Activated T-cell treated with anti-CD3 and anti-CD28 coated beads, Interleukin-2, amount 50 U/mL, for 72 hours (primary cell): ENCODE measurements at regions not wholly inside any gene's neighbourhood (a gene's known extent, or its start where the extent isn't known, plus 50 kb on each side); places are given as distances from the start of the nearest gene placed in this dataset.
"Not testable (repeated sequence)": the region's sequence is repeated elsewhere in the genome, so short reads cannot be mapped to it uniquely, and the experiment has no call there.

Source experiments
- ATAC-seq, 2 donors: fragments of 150-1000 bp; cut with Tn5 transposase; replicated peaks in 1 of 2; 2 replicates each; pipeline ENCODE4 v1.10.0; 2021; ENCODE audit warnings: moderate library complexity in 2 of 2, mild to moderate bottlenecking in 1 of 2
- DNase-seq, 2 donors: peaks; one replicate each; pipeline ENCODE4 v3.0.0; 2021 to 2022; ENCODE audit warnings: mixed read lengths in 1 of 2
- H3K27ac Mint-ChIP-seq: one replicate; pipeline ENCODE4 v1.8.0; 2022; ENCODE audit warnings: mild to moderate bottlenecking, moderate library complexity, mixed read lengths
- H3K27me3 Mint-ChIP-seq: one replicate; pipeline ENCODE4 v1.8.0; 2022; ENCODE audit warnings: low read depth, mixed read lengths
- H3K36me3 Mint-ChIP-seq, 2 donors: one replicate each; pipeline ENCODE4 v1.8.0; 2022; ENCODE audit warnings: mixed read lengths in 2 of 2, mild to moderate bottlenecking in 1 of 2; ENCODE audit not compliant: insufficient read depth in 2 of 2
- H3K4me1 Mint-ChIP-seq: one replicate; pipeline ENCODE4 v1.8.0; 2022; ENCODE audit warnings: low read depth, mixed read lengths
- H3K4me3 Mint-ChIP-seq, 2 donors: one replicate each; pipeline ENCODE4 v1.8.0; 2022; ENCODE audit warnings: mild to moderate bottlenecking in 2 of 2, mixed read lengths in 2 of 2, moderate library complexity in 2 of 2
- H3K9me3 Mint-ChIP-seq, 2 donors: one replicate each; pipeline ENCODE4 v1.8.0; 2022; ENCODE audit warnings: mixed read lengths in 2 of 2

- H3K4me3 Mint-ChIP-seq = no peak overlapping the region
- DNase-seq (no peak), ATAC-seq (no peak)
- H3K27me3 Mint-ChIP-seq = no peaks in the 10 kb centered on the region
- H3K9me3 Mint-ChIP-seq = peaks cover under 1 to 6% of the 10 kb centered on the region in 2 donors
- H3K27ac Mint-ChIP-seq = no peak overlapping the region
- H3K4me1 Mint-ChIP-seq = peaks cover 35% of the 10 kb centered on the region
- no peaks in the 10 kb centered on the region for H3K36me3 Mint-ChIP-seq
Measured at GRCh38 chr21:35504951-35505466, 455.9 kb upstream of the RUNX1 start.

- H3K36me3 Mint-ChIP-seq = peaks cover 0 to 2% of the 10 kb centered on the region in 2 donors
- ATAC-seq = no peak
- no peak for DNase-seq
- peaks cover 4 to 7% of the 10 kb centered on the region in 2 donors for H3K9me3 Mint-ChIP-seq
- no peak overlapping the region for H3K27ac Mint-ChIP-seq
- no peak overlapping the region for H3K4me3 Mint-ChIP-seq
- no peaks in the 10 kb centered on the region for H3K27me3 Mint-ChIP-seq
- peaks cover 35% of the 10 kb centered on the region for H3K4me1 Mint-ChIP-seq
Measured at GRCh38 chr21:35504277-35504676, 455.2 kb upstream of the RUNX1 start.

DNA sequence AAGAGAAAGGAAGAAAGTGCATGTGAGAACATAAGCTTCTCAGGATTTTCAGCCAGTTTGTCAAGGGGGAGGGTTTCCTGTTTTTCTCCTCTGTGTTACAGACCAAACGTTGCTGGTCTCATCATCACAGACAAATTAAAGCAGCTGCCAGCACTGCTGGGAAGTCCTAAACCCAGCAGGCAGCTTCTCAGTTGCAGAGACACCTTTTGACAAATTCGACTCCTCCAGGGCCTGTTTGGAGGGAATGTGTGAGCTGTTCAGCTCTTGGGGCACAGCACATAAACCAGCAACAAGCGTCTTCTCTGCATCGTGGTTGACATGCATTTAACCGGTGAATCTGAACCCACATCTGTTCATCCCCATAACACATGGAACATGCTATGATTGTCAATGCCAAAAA, 454.6 kb upstream of the RUNX1 start:
- Mint-ChIP-seq H3K27me3 (no peaks in the 10 kb centered on the region), H3K9me3 (peaks cover 4 to 7% of the 10 kb centered on the region in 2 donors), H3K36me3 (peaks cover 0 to 2% of the 10 kb centered on the region in 2 donors), H3K4me1 (peaks cover 29% of the 10 kb centered on the region), H3K27ac (peak overlapping the region; percentile 8), H3K4me3 (peak overlapping the region; percentile 23 to 58)
- ATAC-seq (peak in 1 of 2 donors; percentile 36), DNase-seq (no peak)

DNA sequence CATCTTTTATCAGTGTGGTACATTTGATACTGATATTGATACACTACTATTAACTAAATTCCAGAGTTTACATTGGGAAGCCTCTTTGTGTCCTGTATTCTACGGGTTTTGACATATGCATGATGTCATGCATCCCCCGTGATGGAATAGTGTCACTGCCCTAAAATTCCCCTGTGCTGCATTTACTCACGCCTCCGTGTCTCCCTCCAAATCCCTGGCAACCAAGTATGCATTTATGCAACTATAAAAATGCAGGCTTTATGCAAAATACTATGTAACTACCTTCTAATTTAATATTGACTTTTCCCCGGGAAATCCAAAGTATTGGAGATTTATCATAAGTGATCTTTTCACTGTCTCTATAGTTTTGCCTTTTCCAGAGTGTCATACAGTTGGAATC, 453.7 kb upstream of the RUNX1 start:
- no peak overlapping the region for H3K4me3 Mint-ChIP-seq
- DNase-seq = no peak
- H3K27me3 Mint-ChIP-seq = no peaks in the 10 kb centered on the region

GRCh38 chr21:35497522-35497921, 448.4 kb upstream of the RUNX1 start:
- H3K4me1 Mint-ChIP-seq, DNase-seq, H3K27me3 Mint-ChIP-seq, ATAC-seq, H3K4me3 Mint-ChIP-seq, H3K9me3 Mint-ChIP-seq, H3K36me3 Mint-ChIP-seq, H3K27ac Mint-ChIP-seq: not testable (repeated sequence)

More for the DNA sequence above, 453.7 kb upstream of the RUNX1 start:
- Mint-ChIP-seq H3K4me1 (peaks cover 23% of the 10 kb centered on the region), H3K9me3 (peaks cover 4 to 7% of the 10 kb centered on the region in 2 donors), H3K36me3 (peaks cover 0 to 2% of the 10 kb centered on the region in 2 donors), H3K27ac (no peak overlapping the region)
- ATAC-seq = no peak

DNA sequence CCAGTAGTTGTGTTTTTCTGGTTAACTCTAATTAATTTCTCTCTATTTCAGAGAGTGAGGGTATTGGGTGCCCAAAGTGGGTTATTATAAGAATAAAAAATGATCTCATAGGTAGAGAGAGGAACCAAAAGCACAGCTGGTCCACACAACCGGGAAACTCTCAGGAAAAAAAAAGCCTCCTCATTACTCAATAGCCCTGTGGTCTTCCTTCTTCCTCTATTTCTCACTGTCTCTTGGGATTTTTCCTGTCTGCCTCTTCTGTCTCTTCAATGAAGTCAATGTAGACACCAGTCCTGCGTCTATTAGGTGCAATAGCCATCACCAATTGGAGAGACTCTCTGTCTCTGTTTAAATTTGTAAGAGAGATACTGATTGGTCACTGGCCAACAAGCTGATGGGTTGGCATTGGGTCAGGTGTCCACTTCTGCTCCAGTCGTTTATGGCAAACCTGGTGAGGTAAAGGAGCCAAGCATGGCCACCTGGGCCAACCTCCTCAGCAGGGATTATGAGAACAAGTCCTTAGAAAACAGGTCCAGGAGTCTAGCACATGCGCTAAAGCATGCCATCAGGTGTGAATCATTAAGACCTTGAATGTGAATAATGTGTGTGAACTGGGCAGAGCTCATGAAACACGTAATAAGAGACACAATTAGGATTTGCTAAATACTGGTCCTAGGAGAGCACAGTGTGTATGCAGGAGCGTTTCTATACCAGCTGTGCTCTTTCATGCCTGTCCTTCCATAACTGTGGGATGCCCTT, 443.0 kb upstream of the RUNX1 start:
- H3K4me1 Mint-ChIP-seq = no peaks in the 10 kb centered on the region
- H3K9me3 Mint-ChIP-seq = peaks cover 0 to 3% of the 10 kb centered on the region in 2 donors
- no peak for DNase-seq
- H3K4me3 Mint-ChIP-seq = no peak overlapping the region
- H3K27me3 Mint-ChIP-seq = peaks cover 6% of the 10 kb centered on the region
- H3K36me3 Mint-ChIP-seq = no peaks in the 10 kb centered on the region
- H3K27ac Mint-ChIP-seq = no peak overlapping the region
- ATAC-seq = no peak

- DNase-seq = no peak
- ATAC-seq = no peak
- peaks cover 0 to 3% of the 10 kb centered on the region in 2 donors for H3K9me3 Mint-ChIP-seq
- H3K27ac Mint-ChIP-seq = no peak overlapping the region
- no peaks in the 10 kb centered on the region for H3K36me3 Mint-ChIP-seq
- H3K27me3 Mint-ChIP-seq = peaks cover 6% of the 10 kb centered on the region
- H3K4me3 Mint-ChIP-seq = no peak overlapping the region
- H3K4me1 Mint-ChIP-seq = no peaks in the 10 kb centered on the region
Measured at GRCh38 chr21:35491114-35491513, 442.0 kb upstream of the RUNX1 start.

- H3K4me3 Mint-ChIP-seq = no peak overlapping the region
- peaks cover 0 to 3% of the 10 kb centered on the region in 2 donors for H3K9me3 Mint-ChIP-seq
- peaks cover 14% of the 10 kb centered on the region for H3K27me3 Mint-ChIP-seq
- ATAC-seq = no peak
- DNase-seq = no peak
- no peak overlapping the region for H3K27ac Mint-ChIP-seq
- no peaks in the 10 kb centered on the region for H3K4me1 Mint-ChIP-seq
- H3K36me3 Mint-ChIP-seq = no peaks in the 10 kb centered on the region
Measured at GRCh38 chr21:35489389-35489980, 440.4 kb upstream of the RUNX1 start.

DNA sequence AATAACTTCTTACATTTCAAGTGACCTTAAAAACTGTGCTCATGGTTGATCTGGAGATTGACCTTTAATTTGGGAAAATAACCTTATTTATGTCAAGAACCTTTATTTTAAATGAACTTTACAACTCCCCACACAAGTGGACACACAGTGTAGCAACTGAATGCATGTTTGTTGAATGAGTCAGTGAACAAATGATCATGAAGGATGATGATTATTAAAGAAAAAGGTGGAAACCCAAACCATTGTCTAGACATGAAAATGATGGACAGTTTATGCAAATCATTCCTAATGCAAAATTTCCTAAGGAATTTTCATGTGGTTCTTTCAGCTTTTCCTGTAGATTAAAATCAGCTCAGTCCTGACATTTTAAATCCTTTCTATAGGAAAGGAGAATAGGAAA, 439.8 kb upstream of the RUNX1 start:
- no peak for ATAC-seq
- Mint-ChIP-seq H3K4me1 (no peaks in the 10 kb centered on the region), H3K9me3 (peaks cover 0 to 5% of the 10 kb centered on the region in 2 donors), H3K36me3 (no peaks in the 10 kb centered on the region), H3K4me3 (no peak overlapping the region), H3K27me3 (peaks cover 17% of the 10 kb centered on the region), H3K27ac (no peak overlapping the region)
- no peak for DNase-seq

DNA sequence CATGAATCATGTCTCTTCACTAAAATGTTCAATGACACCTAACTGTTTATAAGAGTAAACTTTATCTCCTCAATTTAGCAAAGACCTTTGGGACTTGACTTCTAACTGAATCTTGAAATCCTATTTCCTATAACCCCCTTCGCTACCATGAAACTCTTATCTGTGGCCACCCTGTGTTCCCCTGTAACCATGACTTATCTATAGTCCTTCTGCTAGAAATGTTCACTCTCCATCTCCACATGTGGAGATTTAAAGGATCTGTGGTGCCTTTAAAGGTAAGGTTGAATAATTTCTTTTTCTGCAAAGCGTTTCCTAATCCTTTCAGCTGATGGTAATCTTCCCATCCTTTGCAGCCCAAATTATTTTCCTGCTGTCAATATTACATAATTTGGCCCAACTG, 436.3 kb upstream of the RUNX1 start:
- H3K36me3 Mint-ChIP-seq = no peaks in the 10 kb centered on the region
- peaks cover 11% of the 10 kb centered on the region for H3K27me3 Mint-ChIP-seq
- H3K4me3 Mint-ChIP-seq = no peak overlapping the region
- DNase-seq (no peak), ATAC-seq (no peak)
- H3K4me1 Mint-ChIP-seq = no peaks in the 10 kb centered on the region
- H3K27ac Mint-ChIP-seq = no peak overlapping the region
- peaks cover 0 to 1% of the 10 kb centered on the region in 2 donors for H3K9me3 Mint-ChIP-seq

DNA sequence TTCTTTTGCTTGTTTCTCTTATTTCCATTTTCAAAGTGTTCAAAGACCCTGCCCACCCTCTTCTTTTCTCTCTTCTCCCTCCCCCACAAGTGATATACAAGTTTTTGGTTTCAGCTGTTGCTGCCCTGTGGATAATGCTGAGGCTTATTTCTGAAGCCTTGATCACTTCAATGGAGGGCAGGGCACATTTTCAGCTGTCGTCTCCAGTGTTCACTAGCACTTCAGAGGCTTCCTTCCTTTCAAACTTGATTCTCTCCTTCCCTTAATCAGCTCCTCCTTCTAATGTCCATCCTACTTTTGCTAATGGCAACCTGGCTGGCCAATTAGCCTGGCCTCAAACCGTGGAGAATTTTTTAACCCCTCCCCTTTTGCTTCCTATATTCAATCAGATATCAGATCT, 435.7 kb upstream of the RUNX1 start:
- Mint-ChIP-seq H3K4me3 (no peak overlapping the region), H3K4me1 (no peaks in the 10 kb centered on the region), H3K36me3 (no peaks in the 10 kb centered on the region), H3K9me3 (peaks cover 1 to 2% of the 10 kb centered on the region in 2 donors), H3K27ac (no peak overlapping the region), H3K27me3 (peaks cover 11% of the 10 kb centered on the region)
- ATAC-seq (no peak), DNase-seq (no peak)

GRCh38 chr21:35484032-35484431, 434.9 kb upstream of the RUNX1 start:
- H3K9me3 Mint-ChIP-seq = peaks cover 4 to 5% of the 10 kb centered on the region in 2 donors
- H3K27me3 Mint-ChIP-seq = peaks cover 11% of the 10 kb centered on the region
- H3K4me1 Mint-ChIP-seq = no peaks in the 10 kb centered on the region

DNA sequence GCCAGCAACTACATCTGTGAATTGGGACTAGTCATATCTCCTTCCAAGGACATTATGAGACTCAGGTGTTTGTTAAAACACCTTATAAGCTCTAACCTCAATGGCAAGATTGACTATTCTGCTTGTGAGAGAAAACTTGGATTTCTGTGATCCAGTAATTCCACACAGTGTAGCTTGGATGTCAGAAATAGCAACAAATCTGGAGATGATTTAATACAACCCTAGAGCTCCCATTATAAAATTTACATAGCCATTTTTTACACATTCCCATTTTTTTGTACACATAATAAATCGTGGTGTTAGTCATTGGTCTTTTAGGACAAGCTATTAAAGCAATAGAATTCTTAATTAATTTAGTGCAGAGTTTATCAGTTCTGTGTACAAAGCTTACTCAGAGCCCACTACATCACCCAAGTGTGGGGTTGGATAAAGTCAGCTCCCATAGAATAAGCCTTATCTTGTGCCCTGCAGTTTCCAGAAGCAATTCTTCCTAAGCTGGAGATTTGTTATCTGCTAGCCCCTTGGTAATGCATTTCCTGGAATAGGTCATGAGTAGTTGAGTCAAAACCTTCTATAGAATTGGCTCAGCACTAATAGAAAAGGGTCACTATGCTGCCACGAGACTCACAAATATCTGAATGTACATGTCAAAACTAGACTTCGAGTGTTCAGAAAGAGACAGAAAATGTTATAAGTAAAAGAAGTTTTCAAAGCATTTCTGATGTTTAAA, 434.0 kb upstream of the RUNX1 start:
- H3K27ac Mint-ChIP-seq = no peak overlapping the region
- ATAC-seq (peak in 1 of 2 donors; percentile 47), DNase-seq (no peak)
- peaks cover 11% of the 10 kb centered on the region for H3K27me3 Mint-ChIP-seq
- H3K4me1 Mint-ChIP-seq = no peaks in the 10 kb centered on the region
- peaks cover 2 to 5% of the 10 kb centered on the region in 2 donors for H3K36me3 Mint-ChIP-seq
- H3K4me3 Mint-ChIP-seq = no peak overlapping the region
- peaks cover 4 to 6% of the 10 kb centered on the region in 2 donors for H3K9me3 Mint-ChIP-seq

More at GRCh38 chr21:35484032-35484431, 434.9 kb upstream of the RUNX1 start:
- no peak for DNase-seq
- no peak for ATAC-seq
- H3K27ac Mint-ChIP-seq = no peak overlapping the region
- peaks cover 2 to 4% of the 10 kb centered on the region in 2 donors for H3K36me3 Mint-ChIP-seq
- no peak overlapping the region for H3K4me3 Mint-ChIP-seq
